Ishikawa (cell line): ENCODE measurements at regions not wholly inside any gene's neighbourhood (a gene's known extent, or its start where the extent isn't known, plus 50 kb on each side); places are given as distances from the start of the nearest gene placed in this dataset.

Source experiments
- CEBPB ChIP-seq: IDR thresholded peaks from 2 replicates; pipeline ENCODE4 v1.6.1; 2012
- CREB1 ChIP-seq: IDR thresholded peaks from 2 replicates; pipeline ENCODE4 v1.6.1; 2012; ENCODE audit warnings: low read depth
- EGR1 ChIP-seq: IDR thresholded peaks from 2 replicates; pipeline ENCODE4 v1.6.1; 2012
- EP300 ChIP-seq: IDR thresholded peaks from 2 replicates; pipeline ENCODE4 v1.6.1; 2012; ENCODE audit warnings: borderline replicate concordance
- FOXM1 ChIP-seq: IDR thresholded peaks from 2 replicates; pipeline ENCODE4 v1.6.1; 2012; ENCODE audit warnings: low read depth, borderline replicate concordance
- MAX ChIP-seq: IDR thresholded peaks from 2 replicates; pipeline ENCODE4 v1.6.1; 2012
- NFIC ChIP-seq: IDR thresholded peaks from 2 replicates; pipeline ENCODE4 v1.6.1; 2012
- RAD21 ChIP-seq: IDR thresholded peaks from 2 replicates; pipeline ENCODE4 v1.6.1; 2012; ENCODE audit warnings: low read depth
- REST ChIP-seq: IDR thresholded peaks from 2 replicates; pipeline ENCODE4 v1.6.1; 2012; ENCODE audit warnings: low read depth, mild to moderate bottlenecking
- TAF1 ChIP-seq: IDR thresholded peaks from 2 replicates; pipeline ENCODE4 v1.6.1; 2012; ENCODE audit warnings: low read depth, mild to moderate bottlenecking
- TCF12 ChIP-seq: IDR thresholded peaks from 2 replicates; pipeline ENCODE4 v1.6.1; 2012; ENCODE audit warnings: low read depth
- TEAD4 ChIP-seq: IDR thresholded peaks from 2 replicates; pipeline ENCODE4 v1.6.1; 2012
- YY1 ChIP-seq: IDR thresholded peaks from 2 replicates; pipeline ENCODE4 v1.6.1; 2012; ENCODE audit warnings: low read depth
- ZBTB7A ChIP-seq: IDR thresholded peaks from 2 replicates; pipeline ENCODE4 v1.6.1; 2012; ENCODE audit warnings: low read depth
- TF ChIP-seq, protein P1 (sequence below): IDR thresholded peaks from 2 replicates; pipeline ENCODE4 v1.6.1; 2012

- TF ChIP-seq CEBPB = no peak
- TF ChIP-seq CREB1 = no peak
- TF ChIP-seq TCF12 = no peak
- TF ChIP-seq, protein P1, sequence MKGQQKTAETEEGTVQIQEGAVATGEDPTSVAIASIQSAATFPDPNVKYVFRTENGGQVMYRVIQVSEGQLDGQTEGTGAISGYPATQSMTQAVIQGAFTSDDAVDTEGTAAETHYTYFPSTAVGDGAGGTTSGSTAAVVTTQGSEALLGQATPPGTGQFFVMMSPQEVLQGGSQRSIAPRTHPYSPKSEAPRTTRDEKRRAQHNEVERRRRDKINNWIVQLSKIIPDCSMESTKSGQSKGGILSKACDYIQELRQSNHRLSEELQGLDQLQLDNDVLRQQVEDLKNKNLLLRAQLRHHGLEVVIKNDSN = no peak
- TF ChIP-seq MAX = no peak
- TF ChIP-seq REST = no peak
Measured at GRCh38 chr2:57575700-57576268, 470.8 kb upstream of the VRK2 start.

GRCh38 chr2:57576983-57577382 lies 469.6 kb upstream of the VRK2 start:
- no peak for TF ChIP-seq TCF12
- no peak for TF ChIP-seq MAX

- TF ChIP-seq EP300 (no peak), RAD21 (no peak), CEBPB (no peak), MAX (no peak), TEAD4 (no peak), TCF12 (no peak), ZBTB7A (no peak), FOXM1 (no peak), REST (no peak), TAF1 (no peak), YY1 (no peak), EGR1 (no peak), NFIC (no peak)
- TF ChIP-seq, protein P1 = no peak
Measured at GRCh38 chr2:57597940-57598339, 448.7 kb upstream of the VRK2 start.

DNA sequence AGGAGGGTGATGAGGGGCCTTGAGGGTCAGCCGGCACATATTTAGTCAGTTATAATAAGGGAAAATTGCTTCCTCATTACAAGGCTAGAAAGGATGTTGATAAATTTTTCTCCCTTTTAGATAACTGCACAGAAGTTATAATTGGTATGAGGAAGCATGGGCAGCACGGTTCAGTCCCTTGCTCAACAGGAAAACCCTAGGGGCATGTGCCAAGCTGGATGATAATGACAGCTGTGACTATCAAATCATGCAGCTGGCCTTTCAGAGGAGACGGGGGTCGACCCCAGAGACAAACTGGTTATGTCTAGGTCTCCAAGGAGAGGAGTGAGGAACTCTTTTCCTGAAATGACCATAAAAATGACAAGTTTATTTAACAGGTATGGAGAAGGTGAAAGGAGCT lies 448.1 kb upstream of the VRK2 start:
- TF ChIP-seq MAX (no peak), TCF12 (no peak), FOXM1 (no peak), TEAD4 (no peak)

GRCh38 chr2:57602733-57603132 lies 443.9 kb upstream of the VRK2 start:
- TF ChIP-seq TCF12 = no peak

DNA sequence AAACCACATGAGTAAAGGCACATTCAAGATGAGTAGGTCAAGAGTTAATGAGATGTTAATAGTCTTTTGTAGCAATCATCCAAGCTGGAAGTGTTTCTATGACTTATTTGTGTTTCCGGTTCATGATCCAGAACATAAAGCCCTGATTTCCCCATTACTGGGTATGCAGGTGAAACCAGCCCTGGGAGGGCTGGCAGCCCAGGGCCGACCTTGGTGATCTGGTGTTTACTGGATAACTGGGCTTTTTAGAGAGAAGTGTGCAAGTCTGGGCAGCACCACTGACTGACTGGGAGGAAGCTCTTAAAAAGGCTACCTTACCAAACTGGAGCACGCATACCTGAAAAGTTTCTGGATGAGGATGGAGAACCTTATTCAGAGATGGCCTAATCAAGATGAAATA lies 431.6 kb upstream of the VRK2 start:
- TF ChIP-seq ZBTB7A (no peak), FOXM1 (no peak), TCF12 (no peak), CEBPB (no peak), NFIC (no peak), RAD21 (no peak), TAF1 (no peak), EGR1 (no peak), YY1 (no peak), TEAD4 (no peak), MAX (no peak), REST (no peak), EP300 (no peak)
- TF ChIP-seq, protein P1 = no peak
